ENCODE measurements at regions not wholly inside any gene's neighbourhood (a gene's known extent, or its start where the extent isn't known, plus 50 kb on each side); places are given as distances from the start of the nearest gene placed in this dataset.

GRCh38 chr7:136654406-136654805 is 214.0 kb upstream of the CHRM2 start:
- H4K20me1 ChIP-seq (replicated peaks in 1 of 2; ENCODE audit: control insufficient read depth in 1 of 2, insufficient read depth in 2 of 2, low read length in 2 of 2), result no peaks in the 10 kb centered on the region
- DNase-seq (ENCODE audit: low read depth in 1 of 2, low spot score in 2 of 2), result no peak
- peaks cover 0 to 3% (median 0%) of the 10 kb centered on the region in 4 experiments; a peak in 1 of 7 replicates for H3K4me1 ChIP-seq (replicated peaks in 1 of 4; ENCODE audit: control insufficient read depth in 3 of 4, insufficient read depth in 4 of 4, low read length in 3 of 4)
- no peak overlapping the region for H2BK15ac ChIP-seq (ENCODE audit: low read length)
- ChIA-PET POLR2A (ENCODE audit: partially characterized antibody) (no interaction called here), CTCF (ENCODE audit: partially characterized antibody) (no interaction called here)
- H4K8ac ChIP-seq (ENCODE audit: extremely low read depth, insufficient read depth, low read length), result no peak overlapping the region
- no peak overlapping the region for H2BK5ac ChIP-seq (ENCODE audit: low read depth, low read length)
- H3K9me3 ChIP-seq (ENCODE audit: insufficient read depth in 2 of 2, low read depth in 1 of 2, low read length in 1 of 2), result no peaks in the 10 kb centered on the region
- no peak overlapping the region for H2AK5ac ChIP-seq (ENCODE audit: low read depth, low read length)
- no peak overlapping the region for H4K5ac ChIP-seq (ENCODE audit: insufficient read length, low read depth, low read length)
- H3K18ac ChIP-seq (ENCODE audit: extremely low read depth, low read length), result no peak overlapping the region
- H3K4me2 ChIP-seq (ENCODE audit: insufficient read depth in 1 of 2, low read depth in 2 of 2, low read length in 2 of 2), result no peak overlapping the region
- no peak overlapping the region for H2BK20ac ChIP-seq (ENCODE audit: low read length)
- no peak for TF ChIP-seq CBX8 (IDR thresholded peaks at IDR 0.05; ENCODE audit: borderline replicate concordance, low read depth, low read length)
- H3K27ac ChIP-seq (ENCODE audit: low read depth, low read length), result no peak overlapping the region
- no peak overlapping the region for H4K91ac ChIP-seq (replicated peaks; ENCODE audit: insufficient read length, low read length)
- H3K79me2 ChIP-seq (ENCODE audit: control insufficient read depth in 1 of 2, insufficient read depth in 2 of 2, low read length in 2 of 2), result no peaks in the 10 kb centered on the region
- H2BK120ac ChIP-seq (replicated peaks; ENCODE audit: low read depth, low read length), result no peak overlapping the region
- no peaks in the 10 kb centered on the region for H3K79me1 ChIP-seq (ENCODE audit: low read depth, low read length)
- no peaks in the 10 kb centered on the region for H3K36me3 ChIP-seq (ENCODE audit: control insufficient read depth in 2 of 4, insufficient read depth in 4 of 4, low read length in 3 of 4)
- no peak overlapping the region for H2AFZ ChIP-seq (ENCODE audit: low read length)
- H3K23ac ChIP-seq (ENCODE audit: insufficient read length), result no peak overlapping the region
- no peaks in the 10 kb centered on the region for H3K27me3 ChIP-seq (replicated peaks in 1 of 4; ENCODE audit: control insufficient read depth in 3 of 4, extremely low read depth in 1 of 4, insufficient read depth in 3 of 4, low read length in 3 of 4)
- FAIRE-seq, result no peak
- no peak overlapping the region for H2BK12ac ChIP-seq (ENCODE audit: low read depth, low read length)
- no peak overlapping the region for H3K14ac ChIP-seq (ENCODE audit: insufficient read length)
- no peak overlapping the region for H3K56ac ChIP-seq (replicated peaks; ENCODE audit: insufficient read length, low read depth, low read length)
- WGBS, 2 experiments (ENCODE audit: extremely low coverage in 1 of 2, insufficient coverage in 1 of 2, insufficient read length in 1 of 2, insufficient replicate concordance in 2 of 2, low coverage in 1 of 2, low lambda C conversion rate in 2 of 2, missing lambda C conversion rate in 1 of 2), result 89% methylated on average over 3 of the region's 3 CpGs; no CpG with 5 or more reads in 1 of the 2 experiments
- H3K9ac ChIP-seq (replicated peaks in 1 of 4; ENCODE audit: extremely low read depth in 1 of 4, low read depth in 3 of 4, low read length in 3 of 4), result no peak overlapping the region
- H3K23me2 ChIP-seq (ENCODE audit: low read depth, low read length), result no peaks in the 10 kb centered on the region
- H3K4me3 ChIP-seq (ENCODE audit: extremely low read depth in 1 of 4, insufficient read depth in 2 of 4, low read depth in 3 of 4, low read length in 4 of 4), result no peak overlapping the region
- no peak overlapping the region for H3K4ac ChIP-seq (replicated peaks; ENCODE audit: insufficient read length, low read depth, low read length)
